ENCODE measurements at regions not wholly inside any gene's neighbourhood (a gene's known extent, or its start where the extent isn't known, plus 50 kb on each side); places are given as distances from the start of the nearest gene placed in this dataset.

- Histone ChIP-seq H3K4me3 (replicated peaks in 1 of 3) (no peak overlapping the region), H3K27ac (no peak overlapping the region), H3K27me3 (no peaks in the 10 kb centered on the region), H3K9me3 (no peaks in the 10 kb centered on the region), H3K36me3 (no peaks in the 10 kb centered on the region), H3K4me1 (no peaks in the 10 kb centered on the region)
- intact Hi-C loops (cut with DNase I): no loop called here
- TF ChIP-seq POLR2A (IDR thresholded peaks at IDR 0.05) (no peak), CTCF (IDR thresholded peaks at IDR 0.05) (no peak)
- DNase-seq: no peak
- WGBS, 2 donors: 91 to 98% methylated on average over 6 of the region's 6 CpGs
Observed at GRCh38 chr2:71990122-71990521, 157.5 kb downstream of the CYP26B1 start.

- DNase-seq: no peak
Observed at GRCh38 chr2:71989671-71990070, 158.0 kb downstream of the CYP26B1 start.

GRCh38 chr2:71988170-71988569, 159.5 kb downstream of the CYP26B1 start:
- WGBS, 2 donors: 82 to 84% methylated on average over 2 of the region's 2 CpGs
- no peak overlapping the region for H3K4me3 ChIP-seq (replicated peaks in 1 of 3)
- H3K9me3 ChIP-seq: no peaks in the 10 kb centered on the region
- H3K4me1 ChIP-seq: no peaks in the 10 kb centered on the region
- DNase-seq: no peak
- H3K36me3 ChIP-seq: no peaks in the 10 kb centered on the region
- no peak overlapping the region for H3K27ac ChIP-seq
- H3K27me3 ChIP-seq: no peaks in the 10 kb centered on the region
- intact Hi-C loops (cut with DNase I): no loop called here
- TF ChIP-seq POLR2A (IDR thresholded peaks at IDR 0.05): no peak
- no peak for TF ChIP-seq CTCF (IDR thresholded peaks at IDR 0.05)

More at GRCh38 chr2:71989671-71990070, 158.0 kb downstream of the CYP26B1 start:
- Histone ChIP-seq H3K27me3 (no peaks in the 10 kb centered on the region), H3K4me1 (no peaks in the 10 kb centered on the region), H3K36me3 (no peaks in the 10 kb centered on the region), H3K9me3 (no peaks in the 10 kb centered on the region), H3K4me3 (replicated peaks in 1 of 3) (no peak overlapping the region), H3K27ac (no peak overlapping the region)
- intact Hi-C loops (cut with DNase I): no loop called here
- WGBS, 2 donors: 89 to 90% methylated on average over 5 of the region's 5 CpGs
- TF ChIP-seq CTCF (IDR thresholded peaks at IDR 0.05): no peak
- no peak for TF ChIP-seq POLR2A (IDR thresholded peaks at IDR 0.05)

GRCh38 chr2:71976685-71977084, 171.0 kb downstream of the CYP26B1 start:
- TF ChIP-seq POLR2A (IDR thresholded peaks at IDR 0.05) (no peak), CTCF (IDR thresholded peaks at IDR 0.05) (no peak)
- no peaks in the 10 kb centered on the region for H3K36me3 ChIP-seq
- no peaks in the 10 kb centered on the region for H3K9me3 ChIP-seq
- DNase-seq: no peak
- no peaks in the 10 kb centered on the region for H3K27me3 ChIP-seq
- no peak overlapping the region for H3K27ac ChIP-seq
- intact Hi-C loops (cut with DNase I): no loop called here
- 73 to 85% methylated on average over 1 of the region's 1 CpG for WGBS, 2 donors
- no peaks in the 10 kb centered on the region for H3K4me1 ChIP-seq
- no peak overlapping the region for H3K4me3 ChIP-seq (replicated peaks in 1 of 3)

- Histone ChIP-seq H3K36me3 (no peaks in the 10 kb centered on the region), H3K9me3 (no peaks in the 10 kb centered on the region), H3K27me3 (no peaks in the 10 kb centered on the region), H3K27ac (no peak overlapping the region), H3K4me3 (replicated peaks in 1 of 3) (no peak overlapping the region), H3K4me1 (no peaks in the 10 kb centered on the region)
- intact Hi-C loops (cut with DNase I): no loop called here
- TF ChIP-seq CTCF (IDR thresholded peaks at IDR 0.05): no peak
- DNase-seq: no peak
Observed at GRCh38 chr2:71974846-71975245, 172.8 kb downstream of the CYP26B1 start.
